Bronchial epithelial cell (primary cell): ENCODE measurements at regions not wholly inside any gene's neighbourhood (a gene's known extent, or its start where the extent isn't known, plus 50 kb on each side); places are given as distances from the start of the nearest gene placed in this dataset.

Experiments used
- DNase-seq: peaks from one replicate; pipeline ENCODE4 v3.0.0-alpha.2; 2010; ENCODE audit warnings: low read depth
- FAIRE-seq: peaks from 2 replicates; lab custom pipeline; 2011; peaks lifted over from hg19 to GRCh38; lab: Jason Lieb, UNC
- H3K27me3 ChIP-seq: 2 replicates; pipeline ENCODE4 v1.5.1; 2011; ENCODE audit warnings: low read length; ENCODE audit not compliant: control insufficient read depth, insufficient read depth
- H3K36me3 ChIP-seq: 2 replicates; pipeline ENCODE4 v1.5.1; 2011; ENCODE audit warnings: low read length; ENCODE audit not compliant: control insufficient read depth, insufficient read depth
- H3K4me3 ChIP-seq: 2 replicates; pipeline ENCODE4 v1.5.1; 2011; ENCODE audit warnings: mild to moderate bottlenecking, low read depth, low read length, control low read depth
- TF ChIP-seq, protein P1 (sequence below): IDR thresholded peaks from 2 replicates; pipeline ENCODE4 v1.5.1; 2011; ENCODE audit warnings: mild to moderate bottlenecking, moderate library complexity, low read length, control low read depth, inconsistent platforms; ENCODE audit not compliant: insufficient read depth, severe bottlenecking

DNA sequence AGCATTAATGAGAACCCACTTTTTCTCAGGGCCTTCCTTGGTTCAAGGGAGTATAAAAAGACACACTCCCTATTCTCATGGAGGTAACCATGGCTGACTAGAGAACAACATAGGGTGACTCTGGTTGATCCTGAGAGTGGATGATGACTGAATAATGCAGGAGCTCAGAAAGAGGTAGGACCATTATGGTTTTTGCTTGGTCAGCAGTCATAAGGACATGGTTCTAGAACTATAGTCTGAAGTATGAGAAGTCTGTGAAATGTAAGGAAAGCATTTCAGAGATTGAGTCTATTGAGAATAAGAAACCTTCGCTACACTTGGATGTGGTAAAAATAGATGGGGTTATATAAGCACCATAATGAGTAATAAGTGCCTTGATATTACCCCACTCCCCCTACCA is 184.1 kb upstream of the GPR149 start:
- H3K27me3 ChIP-seq, result no peaks in the 10 kb centered on the region
- FAIRE-seq, result no peak
- TF ChIP-seq, protein P1, sequence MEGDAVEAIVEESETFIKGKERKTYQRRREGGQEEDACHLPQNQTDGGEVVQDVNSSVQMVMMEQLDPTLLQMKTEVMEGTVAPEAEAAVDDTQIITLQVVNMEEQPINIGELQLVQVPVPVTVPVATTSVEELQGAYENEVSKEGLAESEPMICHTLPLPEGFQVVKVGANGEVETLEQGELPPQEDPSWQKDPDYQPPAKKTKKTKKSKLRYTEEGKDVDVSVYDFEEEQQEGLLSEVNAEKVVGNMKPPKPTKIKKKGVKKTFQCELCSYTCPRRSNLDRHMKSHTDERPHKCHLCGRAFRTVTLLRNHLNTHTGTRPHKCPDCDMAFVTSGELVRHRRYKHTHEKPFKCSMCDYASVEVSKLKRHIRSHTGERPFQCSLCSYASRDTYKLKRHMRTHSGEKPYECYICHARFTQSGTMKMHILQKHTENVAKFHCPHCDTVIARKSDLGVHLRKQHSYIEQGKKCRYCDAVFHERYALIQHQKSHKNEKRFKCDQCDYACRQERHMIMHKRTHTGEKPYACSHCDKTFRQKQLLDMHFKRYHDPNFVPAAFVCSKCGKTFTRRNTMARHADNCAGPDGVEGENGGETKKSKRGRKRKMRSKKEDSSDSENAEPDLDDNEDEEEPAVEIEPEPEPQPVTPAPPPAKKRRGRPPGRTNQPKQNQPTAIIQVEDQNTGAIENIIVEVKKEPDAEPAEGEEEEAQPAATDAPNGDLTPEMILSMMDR, result no peak
- DNase-seq, result no peak
- no peak overlapping the region for H3K4me3 ChIP-seq
- H3K36me3 ChIP-seq, result no peaks in the 10 kb centered on the region

DNA sequence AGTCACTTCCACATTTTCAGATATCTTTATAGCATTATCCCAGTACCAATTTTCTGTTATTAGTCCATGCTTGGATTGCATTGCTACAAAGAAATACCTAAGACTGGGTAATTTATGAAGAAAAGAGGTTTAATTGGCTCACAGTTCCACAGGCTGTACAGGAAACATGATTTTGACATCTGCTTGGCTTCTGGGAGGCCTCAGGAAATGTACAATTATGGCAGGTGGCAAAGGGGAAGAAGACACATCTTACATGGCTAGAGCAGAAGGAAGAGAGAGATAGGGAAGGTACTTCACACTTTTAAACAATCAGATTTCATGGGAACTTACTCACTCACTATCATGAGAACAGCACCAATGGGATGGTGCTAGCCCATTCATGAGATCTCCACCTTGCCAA is 172.3 kb upstream of the GPR149 start:
- TF ChIP-seq, protein P1, result no peak
- H3K27me3 ChIP-seq, result no peaks in the 10 kb centered on the region
- DNase-seq, result no peak
- no peaks in the 10 kb centered on the region for H3K36me3 ChIP-seq
- FAIRE-seq, result no peak
- no peak overlapping the region for H3K4me3 ChIP-seq

DNA sequence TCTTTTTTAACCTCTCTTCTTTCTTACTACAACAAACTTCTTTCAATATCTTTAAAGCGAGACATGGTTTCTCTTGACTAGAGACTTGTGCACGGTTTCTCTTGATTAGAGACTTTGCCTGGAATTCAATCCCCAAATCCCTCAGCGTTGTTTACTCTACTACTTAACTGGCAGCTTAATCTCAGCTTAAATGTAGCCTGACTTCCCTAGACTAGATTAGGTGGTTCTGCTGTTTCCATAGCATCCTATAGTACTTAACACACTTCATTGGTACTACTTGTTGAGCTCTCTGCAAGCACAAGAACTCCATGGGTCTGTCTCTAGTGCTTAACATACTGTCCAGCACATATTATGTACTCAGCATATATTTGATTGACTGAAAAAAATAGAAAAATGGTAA is 168.2 kb upstream of the GPR149 start:
- TF ChIP-seq, protein P1, result no peak
- FAIRE-seq, result no peak
- Histone ChIP-seq H3K4me3 (no peak overlapping the region), H3K27me3 (no peaks in the 10 kb centered on the region), H3K36me3 (no peaks in the 10 kb centered on the region)
- DNase-seq, result no peak

DNA sequence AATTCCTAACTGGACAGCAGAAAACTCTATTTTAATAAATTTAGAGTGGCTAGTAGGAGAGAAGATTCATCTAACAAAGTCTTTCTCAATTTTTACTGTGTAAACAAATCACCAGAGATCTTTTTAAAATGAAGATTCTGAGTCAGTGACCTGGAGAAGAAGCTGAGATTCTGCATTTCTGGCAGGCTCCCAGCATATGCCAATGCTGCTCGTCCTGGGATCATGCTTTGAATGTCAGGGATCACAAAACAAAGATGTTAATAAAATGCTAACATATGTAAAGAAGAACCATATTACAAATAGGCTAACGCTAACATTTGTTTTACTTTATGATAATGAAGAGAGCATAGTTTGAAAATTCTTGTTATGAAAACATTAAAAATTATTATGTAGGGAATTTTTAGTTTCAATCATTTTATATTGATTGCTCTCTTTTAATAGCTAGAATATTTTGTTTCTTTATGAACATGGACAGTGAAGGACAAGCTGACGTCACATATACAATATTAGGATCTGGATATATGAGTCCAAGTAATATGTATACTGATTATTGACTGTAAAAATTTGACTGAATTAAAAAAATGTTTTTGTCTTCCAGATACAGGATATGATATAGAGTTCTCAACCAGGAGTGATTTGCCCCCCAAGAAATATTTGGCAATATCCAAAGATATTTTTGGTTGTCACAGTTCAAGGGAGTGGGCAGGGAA is 160.8 kb upstream of the GPR149 start:
- no peak overlapping the region for H3K4me3 ChIP-seq
- TF ChIP-seq, protein P1, result no peak
- no peaks in the 10 kb centered on the region for H3K27me3 ChIP-seq
- DNase-seq, result no peak
- FAIRE-seq, result no peak
- no peaks in the 10 kb centered on the region for H3K36me3 ChIP-seq

DNA sequence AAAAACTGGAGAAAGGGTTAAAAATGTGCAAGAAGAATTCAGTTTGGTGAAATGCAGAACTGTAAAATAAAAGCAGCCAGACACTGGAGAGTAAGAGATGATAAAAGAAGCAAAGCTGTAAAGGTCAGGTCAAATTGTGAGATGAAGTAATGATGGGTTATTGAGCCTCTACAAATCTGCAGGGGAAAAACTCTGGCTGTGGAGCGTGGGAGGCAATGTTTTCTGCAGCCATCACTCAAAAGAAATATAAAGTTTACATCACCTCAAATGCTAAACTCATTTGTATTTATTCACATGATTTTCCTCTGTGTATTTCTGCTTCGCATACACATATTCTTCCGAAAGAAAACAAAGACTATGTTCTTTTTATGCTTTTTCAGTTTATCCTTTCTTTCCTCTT is 158.8 kb upstream of the GPR149 start:
- Histone ChIP-seq H3K36me3 (no peaks in the 10 kb centered on the region), H3K4me3 (no peak overlapping the region), H3K27me3 (no peaks in the 10 kb centered on the region)
- DNase-seq (no peak), FAIRE-seq (no peak)
- TF ChIP-seq, protein P1, result no peak

DNA sequence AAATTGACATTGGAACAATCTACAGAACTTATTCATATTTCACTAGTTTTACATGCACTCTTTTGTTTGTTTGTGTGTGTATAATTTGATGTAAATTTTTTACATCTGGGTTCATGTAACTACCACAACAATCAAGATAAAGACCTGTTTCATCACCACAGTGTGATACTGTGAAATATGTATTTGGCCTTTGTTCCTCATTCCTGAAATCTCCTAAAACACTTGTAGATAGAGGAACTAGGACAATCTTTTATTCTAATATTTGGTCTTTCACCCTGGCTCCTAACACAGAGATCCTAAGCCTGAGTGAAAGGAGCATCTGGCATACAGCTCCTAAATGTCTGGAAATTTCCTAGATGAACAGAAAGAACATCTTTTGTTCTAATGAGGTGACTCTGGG is 155.0 kb upstream of the GPR149 start:
- TF ChIP-seq, protein P1, result no peak
- H3K36me3 ChIP-seq, result no peaks in the 10 kb centered on the region
- H3K27me3 ChIP-seq, result no peaks in the 10 kb centered on the region
- no peak overlapping the region for H3K4me3 ChIP-seq
- no peak for FAIRE-seq
- DNase-seq, result no peak
